WTC11 (cell line): ENCODE measurements at regions not wholly inside any gene's neighbourhood (a gene's known extent, or its start where the extent isn't known, plus 50 kb on each side); places are given as distances from the start of the nearest gene placed in this dataset.

Source experiments
- AFF4 ChIP-seq: sonication (generic); formaldehyde crosslinking; IDR thresholded peaks from 2 replicates; pipeline ENCODE4 v1.8.1; 2023; ENCODE audit warnings: mild to moderate bottlenecking, missing genetic modification reagents, borderline replicate concordance
- ELF4 ChIP-seq: sonication (generic); formaldehyde crosslinking; IDR thresholded peaks from 2 replicates; pipeline ENCODE4 v1.8.1; 2022; ENCODE audit warnings: low read depth, mild to moderate bottlenecking, moderate library complexity, missing genetic modification reagents
- IRF2 ChIP-seq: sonication (generic); formaldehyde crosslinking; IDR thresholded peaks from 2 replicates; pipeline ENCODE4 v1.8.0; 2022; ENCODE audit warnings: low read depth, missing genetic modification reagents, borderline replicate concordance
- NR3C1 ChIP-seq: sonication (generic); formaldehyde crosslinking; conservative IDR thresholded peaks from 2 replicates; pipeline ENCODE4 v1.8.1; 2023; ENCODE audit warnings: low read depth, mild to moderate bottlenecking, missing genetic modification reagents
- SP1 ChIP-seq: sonication (generic); formaldehyde crosslinking; conservative IDR thresholded peaks from 2 replicates; pipeline ENCODE4 v1.8.1; 2022; ENCODE audit warnings: missing genetic modification reagents
- ZNF219 ChIP-seq: sonication (generic); formaldehyde crosslinking; IDR thresholded peaks from 2 replicates; pipeline ENCODE4 v1.8.0; 2023; ENCODE audit warnings: missing genetic modification reagents, mild to moderate bottlenecking, borderline replicate concordance
- ZNF317 ChIP-seq: sonication (generic); formaldehyde crosslinking; IDR thresholded peaks from 2 replicates; pipeline ENCODE4 v1.8.1; 2023; ENCODE audit warnings: low read depth, mild to moderate bottlenecking, moderate library complexity, missing genetic modification reagents, borderline replicate concordance
- ZNF396 ChIP-seq: fragments of 250-450 bp; sonication (Bioruptor Pico); IDR thresholded peaks from 2 replicates; pipeline ENCODE4 v1.8.0; 2021; ENCODE audit warnings: mild to moderate bottlenecking, moderate library complexity, borderline replicate concordance
- ZNF532 ChIP-seq: fragments of 250-450 bp; sonication (Bioruptor Pico); IDR thresholded peaks from 2 replicates; pipeline ENCODE4 v1.9.0; 2021; ENCODE audit warnings: mild to moderate bottlenecking, borderline replicate concordance
- ZSCAN18 ChIP-seq: fragments of 250-450 bp; sonication (Bioruptor Pico); IDR thresholded peaks from 2 replicates; pipeline ENCODE4 v2.1.2; 2022; ENCODE audit warnings: mild to moderate bottlenecking, moderate library complexity
- TF ChIP-seq, protein P1 (sequence below): sonication (generic); formaldehyde crosslinking; IDR thresholded peaks from 2 replicates; pipeline ENCODE4 v1.8.0; 2023; ENCODE audit warnings: mild to moderate bottlenecking, missing genetic modification reagents
- TF ChIP-seq, protein P2 (sequence below): sonication (generic); formaldehyde crosslinking; IDR thresholded peaks from 2 replicates; pipeline ENCODE4 v1.8.1; 2023; ENCODE audit warnings: mild to moderate bottlenecking, missing genetic modification reagents, moderate library complexity
- TF ChIP-seq, protein P3 (sequence below): sonication (generic); formaldehyde crosslinking; IDR thresholded peaks from 2 replicates; pipeline ENCODE4 v1.8.1; 2023; ENCODE audit warnings: mild to moderate bottlenecking, moderate library complexity, missing genetic modification reagents
- TF ChIP-seq, protein P4 (sequence below): fragments of 250-450 bp; sonication (Bioruptor Pico); conservative IDR thresholded peaks from 2 replicates; pipeline ENCODE4 v1.9.0; 2021; ENCODE audit warnings: mild to moderate bottlenecking

DNA sequence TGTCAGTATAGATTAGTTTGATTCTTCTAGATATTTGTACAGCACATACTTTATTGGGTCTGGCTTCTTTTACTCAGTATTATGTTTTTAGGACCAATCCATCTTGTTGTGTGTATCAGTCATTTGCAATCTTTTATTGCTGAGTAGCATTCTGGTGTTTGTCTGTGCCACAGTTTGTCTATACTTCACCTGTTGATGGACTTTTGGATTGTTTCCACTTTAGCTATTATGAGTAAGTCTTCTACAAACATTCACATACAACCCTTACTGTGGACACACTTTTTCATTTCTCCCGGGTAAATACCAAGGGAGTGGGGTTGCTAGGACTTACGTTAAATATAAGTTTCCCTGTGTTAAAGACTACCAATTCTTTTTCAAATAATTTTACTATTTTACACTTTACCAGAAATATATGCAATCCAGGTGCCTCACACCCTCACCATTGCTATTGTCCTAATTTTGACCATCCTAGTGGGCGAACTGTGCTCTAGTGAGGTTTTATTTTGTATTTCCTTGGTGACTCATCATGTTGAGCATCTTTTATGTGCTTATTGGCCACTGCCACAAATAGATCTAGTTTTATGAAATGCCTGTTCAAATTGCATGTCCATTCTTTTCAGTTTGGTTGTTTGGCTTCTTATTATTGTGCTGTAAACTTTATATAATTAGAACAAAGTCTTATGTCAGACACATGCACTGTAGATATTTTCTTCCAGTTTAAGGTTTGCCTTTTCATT, 304.7 kb upstream of the TMTC1 start (continued):
- TF ChIP-seq, protein P1, sequence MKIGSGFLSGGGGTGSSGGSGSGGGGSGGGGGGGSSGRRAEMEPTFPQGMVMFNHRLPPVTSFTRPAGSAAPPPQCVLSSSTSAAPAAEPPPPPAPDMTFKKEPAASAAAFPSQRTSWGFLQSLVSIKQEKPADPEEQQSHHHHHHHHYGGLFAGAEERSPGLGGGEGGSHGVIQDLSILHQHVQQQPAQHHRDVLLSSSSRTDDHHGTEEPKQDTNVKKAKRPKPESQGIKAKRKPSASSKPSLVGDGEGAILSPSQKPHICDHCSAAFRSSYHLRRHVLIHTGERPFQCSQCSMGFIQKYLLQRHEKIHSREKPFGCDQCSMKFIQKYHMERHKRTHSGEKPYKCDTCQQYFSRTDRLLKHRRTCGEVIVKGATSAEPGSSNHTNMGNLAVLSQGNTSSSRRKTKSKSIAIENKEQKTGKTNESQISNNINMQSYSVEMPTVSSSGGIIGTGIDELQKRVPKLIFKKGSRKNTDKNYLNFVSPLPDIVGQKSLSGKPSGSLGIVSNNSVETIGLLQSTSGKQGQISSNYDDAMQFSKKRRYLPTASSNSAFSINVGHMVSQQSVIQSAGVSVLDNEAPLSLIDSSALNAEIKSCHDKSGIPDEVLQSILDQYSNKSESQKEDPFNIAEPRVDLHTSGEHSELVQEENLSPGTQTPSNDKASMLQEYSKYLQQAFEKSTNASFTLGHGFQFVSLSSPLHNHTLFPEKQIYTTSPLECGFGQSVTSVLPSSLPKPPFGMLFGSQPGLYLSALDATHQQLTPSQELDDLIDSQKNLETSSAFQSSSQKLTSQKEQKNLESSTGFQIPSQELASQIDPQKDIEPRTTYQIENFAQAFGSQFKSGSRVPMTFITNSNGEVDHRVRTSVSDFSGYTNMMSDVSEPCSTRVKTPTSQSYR (CRISPR knock-in tag) = no peak
- TF ChIP-seq IRF2 (no peak), ELF4 (no peak), ZNF396 (CRISPR knock-in tag) (no peak), NR3C1 (no peak), SP1 (CRISPR knock-in tag) (no peak), AFF4 (CRISPR knock-in tag) (no peak), ZNF219 (no peak), ZNF532 (no peak), ZSCAN18 (CRISPR knock-in tag) (no peak), ZNF317 (CRISPR knock-in tag) (no peak)
- TF ChIP-seq, protein P2, sequence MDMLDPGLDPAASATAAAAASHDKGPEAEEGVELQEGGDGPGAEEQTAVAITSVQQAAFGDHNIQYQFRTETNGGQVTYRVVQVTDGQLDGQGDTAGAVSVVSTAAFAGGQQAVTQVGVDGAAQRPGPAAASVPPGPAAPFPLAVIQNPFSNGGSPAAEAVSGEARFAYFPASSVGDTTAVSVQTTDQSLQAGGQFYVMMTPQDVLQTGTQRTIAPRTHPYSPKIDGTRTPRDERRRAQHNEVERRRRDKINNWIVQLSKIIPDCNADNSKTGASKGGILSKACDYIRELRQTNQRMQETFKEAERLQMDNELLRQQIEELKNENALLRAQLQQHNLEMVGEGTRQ (CRISPR knock-in tag) = no peak
- TF ChIP-seq, protein P3, sequence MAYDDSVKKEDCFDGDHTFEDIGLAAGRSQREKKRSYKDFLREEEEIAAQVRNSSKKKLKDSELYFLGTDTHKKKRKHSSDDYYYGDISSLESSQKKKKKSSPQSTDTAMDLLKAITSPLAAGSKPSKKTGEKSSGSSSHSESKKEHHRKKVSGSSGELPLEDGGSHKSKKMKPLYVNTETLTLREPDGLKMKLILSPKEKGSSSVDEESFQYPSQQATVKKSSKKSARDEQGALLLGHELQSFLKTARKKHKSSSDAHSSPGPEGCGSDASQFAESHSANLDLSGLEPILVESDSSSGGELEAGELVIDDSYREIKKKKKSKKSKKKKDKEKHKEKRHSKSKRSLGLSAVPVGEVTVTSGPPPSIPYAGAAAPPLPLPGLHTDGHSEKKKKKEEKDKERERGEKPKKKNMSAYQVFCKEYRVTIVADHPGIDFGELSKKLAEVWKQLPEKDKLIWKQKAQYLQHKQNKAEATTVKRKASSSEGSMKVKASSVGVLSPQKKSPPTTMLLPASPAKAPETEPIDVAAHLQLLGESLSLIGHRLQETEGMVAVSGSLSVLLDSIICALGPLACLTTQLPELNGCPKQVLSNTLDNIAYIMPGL (CRISPR knock-in tag) = no peak
- TF ChIP-seq, protein P4, sequence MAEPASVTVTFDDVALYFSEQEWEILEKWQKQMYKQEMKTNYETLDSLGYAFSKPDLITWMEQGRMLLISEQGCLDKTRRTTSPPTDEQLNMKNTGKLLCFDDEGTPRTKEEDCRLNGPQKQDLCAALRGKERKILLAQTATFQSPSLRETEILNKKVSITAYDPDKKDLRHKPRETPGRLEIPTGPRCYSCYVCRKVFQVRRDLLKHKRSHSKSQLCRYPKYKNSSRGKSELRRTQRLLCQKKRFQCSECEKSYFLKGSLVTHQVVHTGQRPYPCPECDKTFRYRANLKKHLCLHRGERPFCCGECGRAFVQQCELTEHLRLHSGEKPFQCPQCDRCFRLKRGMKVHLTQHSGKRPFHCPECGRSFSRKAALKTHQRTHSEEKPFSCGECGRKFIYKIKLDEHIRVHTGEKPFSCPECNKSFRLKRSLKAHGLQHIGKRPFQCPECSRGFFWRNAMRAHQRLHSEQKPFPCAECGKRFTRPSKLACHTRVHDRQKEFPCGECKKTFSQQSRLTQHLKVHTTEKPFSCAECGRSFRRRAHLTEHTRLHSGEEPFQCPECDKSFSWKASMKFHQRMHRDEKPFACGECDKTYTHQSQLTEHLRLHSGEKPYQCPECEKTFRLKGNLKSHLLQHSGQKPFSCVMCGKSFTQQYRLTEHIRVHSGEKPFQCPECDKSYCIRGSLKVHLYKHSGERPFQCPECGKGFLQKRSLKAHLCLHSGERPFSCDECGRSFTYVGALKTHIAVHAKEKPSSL = no peak
